ENCODE measurements at regions not wholly inside any gene's neighbourhood (a gene's known extent, or its start where the extent isn't known, plus 50 kb on each side); places are given as distances from the start of the nearest gene placed in this dataset.

DNA sequence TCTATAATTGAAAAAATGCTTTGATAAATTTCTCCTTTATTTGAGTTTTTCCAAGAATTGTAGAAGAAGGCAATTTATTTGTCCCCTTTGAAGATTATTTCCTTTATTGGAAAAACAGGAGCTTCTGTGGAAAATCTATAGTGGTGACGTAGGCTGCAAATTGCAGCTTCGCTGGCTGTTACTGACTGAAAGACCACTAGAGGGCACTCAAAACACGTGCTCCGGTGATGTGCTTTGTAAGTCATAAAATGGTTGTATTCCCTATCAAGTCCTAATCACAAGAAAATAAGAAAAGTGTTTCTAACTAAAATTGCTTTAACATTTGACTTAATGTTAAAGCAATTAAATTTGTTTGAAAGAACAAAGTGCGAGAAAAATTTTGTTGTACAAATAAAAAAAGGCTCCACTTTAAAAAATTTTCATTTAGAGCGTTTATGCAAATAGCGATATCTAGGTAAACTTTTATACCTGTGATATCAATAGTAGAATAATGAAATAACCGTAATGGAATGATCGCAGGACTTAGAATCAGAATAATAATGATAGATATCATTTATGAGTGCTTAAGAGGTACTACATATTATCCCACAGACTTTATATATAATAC, 638.2 kb upstream of the SPRY2 start:
- peak; percentile 91 for TF ChIP-seq CTCF (IDR thresholded peaks at IDR 0.05; ENCODE audit: low read depth, low read length)
- no peak for TF ChIP-seq POLR2A (IDR thresholded peaks at IDR 0.05; ENCODE audit: extremely low read depth, insufficient read length)
